Erythroblast (primary cell): ENCODE measurements at regions not wholly inside any gene's neighbourhood (a gene's known extent, or its start where the extent isn't known, plus 50 kb on each side); places are given as distances from the start of the nearest gene placed in this dataset.

Experiments used
- GATA1 ChIP-seq: IDR thresholded peaks from 2 replicates; pipeline ENCODE4 v1.6.1; 2011; ENCODE audit warnings: low read depth, mild to moderate bottlenecking, control low read depth, low read length, moderate library complexity
- POLR2A ChIP-seq: IDR thresholded peaks from 2 replicates; pipeline ENCODE4 v1.6.1; 2011; ENCODE audit warnings: mild to moderate bottlenecking, low read length

GRCh38 chr7:131690441-131690840 is 134.0 kb upstream of the PODXL start:
- TF ChIP-seq POLR2A (no peak), GATA1 (no peak)
